Hematopoietic multipotent progenitor cell (in vitro differentiated cells): ENCODE measurements at regions not wholly inside any gene's neighbourhood (a gene's known extent, or its start where the extent isn't known, plus 50 kb on each side); places are given as distances from the start of the nearest gene placed in this dataset.
"Not testable (repeated sequence)": the region's sequence is repeated elsewhere in the genome, so short reads cannot be mapped to it uniquely, and the experiment has no call there.

Source experiments
- DNase-seq, 3 donors: peaks; one replicate each; pipeline ENCODE4 v3.0.0-alpha.2; 2011 to 2015; ENCODE audit warnings: low read depth in 2 of 3, low spot score in 2 of 3

DNA sequence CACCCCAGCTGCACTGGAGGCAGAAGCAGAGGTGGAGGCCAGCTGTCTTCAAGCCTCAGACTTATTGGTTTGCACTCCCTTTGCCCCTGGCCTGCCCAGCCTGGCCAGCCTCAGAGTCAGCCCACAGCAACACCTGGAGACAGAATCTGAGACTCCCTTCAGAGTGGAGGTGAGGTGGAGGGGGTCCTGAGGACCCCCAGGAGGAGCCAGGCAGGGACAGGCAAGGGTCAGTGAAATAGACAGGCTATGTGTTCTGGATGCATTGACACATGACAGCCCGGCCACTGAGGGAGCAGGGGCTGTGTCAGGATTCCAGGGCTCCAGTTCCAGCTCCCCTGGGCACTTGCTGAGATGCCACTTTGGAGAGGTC is 309.7 kb downstream of the MYCN start:
- DNase-seq, result no peak

DNA sequence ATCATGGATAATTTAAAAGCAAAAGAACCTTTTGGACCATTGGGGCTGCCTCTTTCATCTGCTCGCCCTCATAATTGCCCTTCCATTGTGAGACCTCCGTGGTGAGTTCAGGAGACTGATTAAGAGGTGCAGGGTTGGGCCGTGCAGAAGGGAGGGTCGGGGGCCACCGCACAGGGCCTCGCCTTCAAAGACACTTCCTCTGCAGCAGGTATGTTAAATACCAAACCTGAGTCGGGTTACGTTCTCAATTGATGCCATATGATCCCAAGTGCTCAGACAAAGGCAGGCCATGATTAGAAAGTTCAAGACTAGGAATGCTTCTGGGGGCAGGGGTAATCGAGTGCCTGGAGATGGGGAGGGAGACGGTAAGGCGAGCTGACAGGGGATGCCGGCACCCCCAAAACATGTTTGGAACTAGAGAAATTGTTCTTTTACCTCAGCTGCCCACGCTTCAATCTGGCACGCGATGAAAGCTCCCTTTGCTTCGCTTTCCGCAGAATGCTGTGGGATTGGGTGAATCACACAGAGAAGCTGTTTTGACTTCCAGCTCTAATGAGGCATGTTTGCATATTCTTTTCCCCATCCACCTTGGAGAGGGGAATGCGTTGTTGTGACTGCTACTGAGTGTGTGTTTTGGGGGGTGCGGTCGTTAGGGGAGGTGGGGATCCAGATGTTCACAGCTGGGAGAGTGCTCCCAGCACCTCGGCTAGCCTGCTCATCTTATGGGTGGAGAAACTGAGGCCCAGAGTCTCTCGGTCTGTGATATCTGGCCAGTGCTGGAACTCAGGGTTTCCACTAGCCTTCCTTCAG is 309.1 kb downstream of the MYCN start:
- DNase-seq, result no peak

DNA sequence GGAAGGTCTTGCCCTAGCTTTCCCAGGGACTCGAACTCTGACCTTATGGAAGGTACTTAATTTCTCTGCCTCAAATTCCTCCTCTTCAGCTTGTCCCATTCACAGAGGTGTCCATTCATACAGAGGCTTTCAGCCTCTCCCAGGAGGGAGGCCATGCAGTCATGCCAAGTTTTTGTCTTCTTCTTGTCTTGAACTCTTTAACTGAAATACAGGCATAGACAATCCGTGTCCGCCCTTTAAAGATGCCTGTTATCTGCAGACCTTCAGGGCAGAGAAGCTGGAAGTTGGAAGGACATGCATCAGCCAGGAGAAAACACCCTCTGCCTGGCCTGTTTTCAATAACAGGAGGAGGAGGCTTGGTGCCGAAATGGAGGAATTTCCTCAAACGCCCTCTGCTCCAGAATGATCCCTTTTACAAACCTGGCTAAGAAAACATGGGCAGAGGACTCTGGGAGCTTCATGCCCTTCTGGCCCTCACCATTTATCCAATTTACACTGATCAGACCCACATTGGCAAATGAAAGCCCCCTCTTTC is 308.3 kb downstream of the MYCN start:
- no peak for DNase-seq

DNA sequence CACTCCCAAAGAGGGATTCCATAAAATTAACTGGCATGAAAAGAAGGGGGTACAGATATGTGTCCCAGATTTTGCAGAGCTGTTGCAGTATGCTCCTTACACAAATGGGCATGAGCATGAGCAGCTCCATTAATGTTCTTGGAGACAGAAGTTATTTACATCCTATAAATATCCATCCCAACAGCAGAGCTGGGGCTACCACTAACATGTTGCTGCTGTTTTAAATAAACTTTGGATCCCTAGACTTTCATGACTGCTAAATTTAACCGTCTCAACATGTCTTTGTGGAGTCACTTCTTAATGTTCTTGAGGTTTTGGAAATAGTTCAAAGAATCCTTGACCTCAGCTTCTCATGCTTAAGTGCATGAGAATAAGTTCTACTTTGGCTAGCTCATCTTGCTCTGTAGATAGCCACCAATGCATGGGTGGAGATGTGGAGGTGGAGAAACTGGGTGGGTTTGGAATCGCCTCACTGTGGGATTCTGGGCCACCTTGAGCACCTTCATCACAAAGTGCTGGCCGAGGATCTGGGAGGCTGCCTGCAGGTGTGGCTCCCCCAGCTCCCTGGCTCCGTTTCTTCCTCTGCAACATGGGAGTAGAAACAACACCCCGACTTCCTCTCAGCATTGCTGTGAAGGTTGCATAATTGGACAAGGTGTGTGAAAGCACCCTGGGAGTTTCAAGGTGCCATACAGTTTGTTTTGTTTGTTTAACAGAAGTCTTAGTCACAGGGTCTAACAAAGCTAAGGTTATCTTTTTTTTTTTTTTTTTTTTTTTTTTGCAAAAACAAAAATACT is 307.2 kb downstream of the MYCN start:
- DNase-seq, result no peak

DNA sequence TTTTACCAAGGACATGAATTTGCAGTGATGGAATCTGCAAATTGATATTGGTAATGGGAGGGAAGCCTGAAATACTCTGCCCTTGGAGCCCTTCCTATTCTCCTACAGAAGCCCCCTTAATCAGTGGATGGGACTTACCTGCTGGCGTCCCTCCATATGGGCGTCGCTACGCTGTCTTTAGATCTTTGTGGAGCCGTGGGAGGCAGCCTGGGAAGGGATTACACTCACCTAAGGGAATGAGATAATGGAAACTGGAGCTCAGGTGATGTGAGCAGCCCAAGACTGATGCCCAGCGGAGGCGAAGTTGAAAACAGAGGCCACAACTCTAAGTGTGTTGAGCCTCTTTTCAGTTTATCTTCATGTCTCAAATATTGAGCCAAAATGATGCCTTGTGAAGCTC is 306.6 kb downstream of the MYCN start:
- DNase-seq, result no peak

DNA sequence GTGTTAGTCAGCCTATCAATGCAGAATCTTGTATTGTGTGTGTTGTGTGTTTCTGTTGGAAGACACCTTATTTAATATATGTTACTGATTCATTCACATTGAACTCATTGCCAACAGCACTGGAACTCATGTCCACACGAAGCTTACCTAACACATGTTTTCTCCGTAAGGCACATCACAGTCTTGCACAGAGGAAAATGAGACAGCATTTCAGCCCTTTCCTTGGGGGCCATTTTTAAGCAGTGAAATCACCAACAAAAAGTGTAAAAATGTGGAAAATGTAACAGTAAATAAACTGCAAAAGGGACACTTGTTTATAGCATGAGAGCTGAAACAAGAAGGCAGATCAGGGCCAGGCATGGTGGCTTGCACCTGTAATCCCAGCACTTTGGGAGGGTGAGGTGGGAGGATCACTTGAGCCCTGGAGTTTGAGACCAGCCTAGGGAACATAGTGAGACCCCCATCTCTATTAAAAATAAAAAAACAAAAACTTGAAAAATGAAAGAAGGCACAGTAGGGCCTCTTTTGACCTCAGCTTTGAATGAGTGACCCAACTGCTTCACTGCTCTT is 306.0 kb downstream of the MYCN start:
- DNase-seq, result no peak

DNA sequence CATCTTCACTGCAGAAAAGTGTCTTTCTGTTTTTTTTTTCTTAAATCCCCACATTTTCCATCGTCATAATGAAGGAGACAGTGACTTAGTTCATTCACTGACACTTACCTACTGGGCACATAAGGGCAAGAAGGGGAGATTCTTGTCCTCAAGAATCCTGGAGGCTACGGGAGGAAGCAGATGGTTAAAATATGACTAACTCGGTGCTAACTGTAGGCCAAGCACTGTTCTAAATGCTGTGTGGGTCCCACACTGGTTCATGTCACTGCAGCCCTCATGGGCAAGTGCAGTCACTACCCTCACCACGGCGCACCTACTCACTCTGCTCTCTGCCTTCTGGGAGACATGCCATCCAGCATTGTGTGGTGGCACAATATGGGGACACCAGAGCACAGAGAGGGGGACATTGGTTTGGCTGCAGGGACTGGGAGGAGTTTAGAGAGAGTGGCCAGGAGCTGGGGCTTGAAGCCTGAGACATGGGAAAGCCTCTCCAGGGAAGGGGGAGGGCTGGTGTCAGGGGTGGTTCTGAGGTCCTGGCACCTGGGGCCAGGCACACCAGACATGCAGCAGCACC is 305.2 kb downstream of the MYCN start:
- DNase-seq, result no peak

DNA sequence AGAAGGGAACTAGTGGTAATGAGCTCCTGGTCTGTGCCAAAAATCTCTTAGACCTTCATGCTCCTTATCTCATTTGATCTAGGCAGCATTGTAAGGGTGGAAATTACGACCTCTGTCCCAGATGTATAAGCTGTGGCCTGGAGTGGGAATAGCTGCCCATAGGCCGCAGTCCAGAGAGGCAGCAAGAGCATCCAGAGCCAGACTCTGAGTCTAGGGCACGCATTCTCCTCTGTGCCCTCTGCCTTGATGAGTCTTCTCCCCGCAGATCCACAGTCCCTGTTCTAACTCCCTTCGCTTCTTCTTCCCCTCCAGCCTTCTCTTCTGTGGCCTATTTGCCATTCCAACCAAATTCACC is 304.6 kb downstream of the MYCN start:
- no peak for DNase-seq

DNA sequence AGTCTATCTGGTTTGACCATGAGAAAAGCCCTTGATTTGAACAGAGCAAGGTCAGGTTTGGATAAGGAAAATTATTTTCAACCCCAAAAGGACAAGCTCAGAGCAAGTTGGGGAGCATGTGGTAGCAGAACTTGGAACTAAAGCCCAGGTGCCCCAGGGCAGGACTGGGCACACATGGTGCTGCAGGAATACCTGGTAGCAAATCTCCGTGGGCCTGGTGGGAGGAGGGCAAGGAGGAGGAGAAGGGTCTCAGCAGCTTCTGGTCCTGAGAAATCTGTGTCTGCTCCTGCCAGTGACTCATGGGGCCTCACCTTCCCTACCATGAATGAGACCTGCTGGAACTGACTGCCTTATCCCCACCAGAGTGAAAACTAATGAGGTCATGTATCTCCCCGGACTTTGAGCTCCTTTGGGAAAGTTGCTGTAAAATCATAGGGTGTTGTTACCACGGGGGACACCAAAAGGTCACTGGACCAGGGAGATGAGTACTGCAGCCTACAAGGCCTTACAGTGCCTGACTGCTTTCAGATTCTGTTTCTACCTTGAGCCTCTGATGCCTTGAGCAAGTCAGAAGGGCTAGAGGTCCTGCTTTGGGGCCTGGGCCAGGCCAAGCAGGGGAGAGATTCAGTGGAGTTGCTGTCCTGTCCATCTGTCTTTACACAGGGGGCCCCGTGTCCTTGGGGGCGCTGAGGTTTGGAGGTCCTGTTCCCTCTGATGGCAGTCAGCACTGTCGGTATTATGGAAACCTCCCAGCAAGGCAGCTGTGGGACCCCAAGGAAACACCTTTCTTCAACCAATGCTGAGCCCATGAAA is 304.0 kb downstream of the MYCN start:
- no peak for DNase-seq

DNA sequence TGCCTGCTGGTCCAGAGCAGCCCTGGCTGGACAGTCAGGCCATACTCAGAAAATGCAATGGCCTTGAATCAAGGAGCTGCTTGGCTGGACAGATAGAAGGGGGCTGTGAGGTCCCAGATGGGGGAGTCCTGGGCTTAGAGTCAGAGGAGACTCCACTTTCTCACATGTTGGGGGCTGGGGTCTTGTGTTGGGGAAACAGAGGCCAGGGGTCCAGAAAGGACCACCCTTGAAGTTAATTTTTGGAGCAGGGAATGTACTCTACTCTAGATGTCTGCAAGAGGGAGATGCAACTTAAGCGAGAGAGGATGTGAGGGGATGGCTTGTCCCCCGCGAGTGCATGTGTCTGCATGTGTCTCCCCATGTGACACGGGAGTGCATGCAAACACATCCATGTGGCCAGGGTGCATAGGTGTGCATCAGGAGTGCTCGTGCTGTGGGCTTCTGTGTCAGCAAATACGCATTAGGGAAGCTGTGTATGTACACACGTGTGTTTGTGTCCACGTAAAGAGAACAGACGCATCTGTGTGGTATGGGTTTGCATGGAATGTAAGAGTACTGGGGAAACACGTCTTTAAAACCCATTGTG is 303.2 kb downstream of the MYCN start:
- no peak for DNase-seq

DNA sequence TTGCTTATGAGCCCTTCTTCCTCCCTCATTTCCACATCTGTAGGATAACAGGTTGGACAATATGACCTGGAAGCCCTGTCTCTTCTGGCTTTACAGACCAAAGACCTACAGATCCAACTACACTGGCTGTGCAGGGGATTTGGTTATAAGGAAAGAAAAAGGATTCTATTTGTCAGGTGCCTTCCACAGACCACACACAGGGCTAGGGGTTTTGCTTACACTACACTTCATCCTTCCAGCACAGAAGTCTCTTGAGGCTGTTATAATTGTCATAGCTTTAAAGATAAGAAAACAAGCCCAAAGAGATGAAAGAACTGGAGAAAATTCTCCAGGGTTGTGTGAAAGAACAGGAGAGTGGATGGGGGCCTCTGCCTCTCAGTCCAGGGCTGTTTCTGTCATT is 302.6 kb downstream of the MYCN start:
- DNase-seq, result no peak

DNA sequence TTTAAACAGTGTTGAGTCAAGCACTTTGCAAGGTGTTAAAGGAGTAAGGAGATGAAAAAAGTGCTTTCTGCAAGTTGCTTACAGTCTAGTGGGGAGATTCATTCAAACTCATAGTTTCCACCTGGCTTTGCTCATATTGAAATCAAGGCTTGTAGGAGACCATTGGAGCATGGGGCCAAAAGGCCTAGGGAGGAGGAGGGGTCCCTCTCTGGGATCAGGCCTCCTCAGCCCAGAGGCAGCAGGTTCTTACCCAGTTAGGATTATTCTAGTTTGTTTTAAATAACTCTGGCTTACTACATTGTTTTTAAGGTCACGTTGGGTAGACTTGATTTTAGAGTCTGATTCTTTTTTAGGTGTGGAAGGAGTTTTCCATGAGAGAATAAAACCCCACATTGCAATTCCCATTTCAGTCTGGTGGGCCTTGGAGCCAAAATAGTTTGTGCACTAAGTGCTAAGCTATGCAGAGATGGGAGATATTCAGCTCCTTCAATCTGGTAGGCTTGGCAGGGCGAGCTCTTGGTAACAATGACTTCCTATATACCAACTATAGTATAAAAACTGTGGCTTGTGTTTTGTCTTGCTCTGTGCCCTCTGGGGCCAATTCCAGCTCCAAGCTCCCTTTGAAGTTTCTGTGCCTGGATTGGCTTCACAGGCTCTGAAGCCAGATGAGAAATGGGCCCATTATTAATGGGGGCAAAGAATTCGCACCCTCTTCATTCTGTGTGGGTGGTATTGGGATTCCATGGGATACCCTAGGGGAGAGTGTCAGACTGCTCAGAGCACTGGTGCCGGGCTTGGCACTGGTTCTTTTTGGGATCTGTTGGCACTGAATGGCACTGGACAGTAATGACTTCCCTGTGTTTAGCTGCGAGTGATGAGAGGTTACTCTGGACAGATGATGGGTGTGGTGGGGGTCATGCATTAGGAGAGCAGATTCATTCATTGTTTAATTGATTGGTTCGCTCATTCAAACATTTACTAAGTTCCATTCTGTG is 301.1 kb downstream of the MYCN start:
- DNase-seq, result no peak

DNA sequence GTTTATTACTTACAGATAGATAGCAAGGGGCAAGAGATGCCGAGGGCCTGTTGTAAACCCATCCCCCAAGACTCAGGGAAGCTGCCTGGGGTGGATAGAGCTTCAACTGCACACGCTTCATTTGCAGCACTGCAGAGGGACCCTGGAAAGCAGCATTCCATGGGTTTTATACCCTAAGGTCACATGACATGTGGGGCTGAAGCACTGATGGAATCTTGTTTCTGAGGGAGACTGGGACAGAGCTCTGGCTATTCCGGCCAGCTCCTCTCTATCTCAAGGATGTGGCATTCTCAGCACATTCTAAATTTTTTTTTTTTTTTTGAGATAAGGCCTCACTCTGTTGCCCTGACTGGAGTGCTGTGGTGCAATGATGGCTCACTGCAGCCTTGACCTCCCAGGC is 300.1 kb downstream of the MYCN start:
- no peak for DNase-seq

DNA sequence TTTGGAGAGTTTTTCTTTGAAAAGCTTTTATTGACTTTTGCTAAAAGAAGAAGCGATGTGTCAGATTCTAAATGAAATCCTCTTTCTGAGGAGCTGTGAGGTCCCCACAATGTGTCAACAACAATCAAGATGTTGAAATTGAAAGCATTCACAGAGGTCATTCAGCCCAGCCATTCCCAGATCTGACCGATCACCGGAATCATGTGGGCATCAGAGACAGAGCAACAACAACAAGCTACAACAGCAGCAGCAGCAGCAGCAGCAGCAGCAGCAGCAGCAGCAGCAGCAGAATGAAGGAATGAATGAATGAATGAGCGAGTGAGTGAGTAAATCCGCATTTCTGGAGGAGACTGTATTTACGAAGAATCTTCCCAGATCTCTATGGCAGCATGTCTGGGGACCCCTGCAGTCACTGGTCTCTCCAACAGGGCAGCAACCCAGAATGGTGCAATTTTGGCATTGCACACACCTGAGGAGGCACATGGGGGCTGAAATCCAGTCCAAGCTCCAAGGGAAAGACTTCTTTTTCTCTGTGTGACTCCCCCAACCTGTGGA is 299.0 kb downstream of the MYCN start:
- DNase-seq, result no peak

DNA sequence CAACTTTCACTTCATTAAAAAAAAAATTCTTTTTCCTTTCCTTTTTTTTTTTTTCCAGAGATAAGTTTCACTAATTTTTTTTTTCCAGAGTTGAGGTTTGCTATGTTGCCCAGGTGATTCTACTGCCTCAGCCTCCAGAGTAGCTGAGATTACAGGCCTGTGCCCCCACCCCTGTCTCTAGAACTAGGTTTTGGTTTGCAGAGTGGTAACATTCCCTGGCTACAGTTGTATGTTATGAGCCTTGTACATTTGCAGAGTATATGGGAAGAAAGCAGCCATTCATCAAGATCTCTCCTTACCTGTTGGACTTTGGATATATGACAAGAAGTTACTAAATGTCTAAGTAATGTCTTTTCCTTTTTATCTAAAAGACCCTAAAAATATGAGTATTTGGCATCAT is 298.4 kb downstream of the MYCN start:
- no peak for DNase-seq

DNA sequence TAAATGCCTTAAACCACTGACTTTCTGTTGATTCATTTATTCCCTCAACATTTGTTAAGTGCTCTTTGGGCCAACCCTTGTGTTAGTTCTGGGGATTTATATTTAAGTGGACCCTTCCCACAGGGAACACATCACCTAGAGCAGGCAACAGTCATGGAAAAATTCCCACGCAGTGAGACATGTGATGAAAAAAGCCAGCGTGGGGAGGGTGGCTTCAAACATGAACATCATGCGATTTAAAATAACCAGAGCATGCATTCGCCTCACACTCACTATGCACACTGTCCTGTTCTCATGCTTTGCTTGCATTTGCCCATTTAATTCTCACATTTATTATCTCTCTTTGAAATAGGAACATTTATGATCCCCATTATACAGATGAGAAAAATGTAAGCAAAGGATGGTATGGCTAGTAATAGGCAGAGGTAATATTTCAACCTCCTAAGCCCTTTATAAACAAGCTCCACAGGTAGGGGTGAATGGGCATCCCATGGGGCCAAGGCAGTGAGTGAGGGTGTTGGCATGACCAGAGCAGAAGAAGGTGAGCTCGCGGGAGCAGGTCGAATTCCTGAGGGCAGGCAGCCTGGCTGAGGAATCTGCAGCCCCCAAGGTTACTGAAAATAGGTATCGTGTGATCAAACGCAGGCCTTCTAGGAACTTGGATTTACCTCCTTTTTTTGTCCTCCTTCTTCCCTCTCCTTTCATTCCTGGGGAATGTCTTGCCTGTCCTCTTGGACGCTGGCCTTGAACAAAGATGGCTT is 297.8 kb downstream of the MYCN start:
- DNase-seq, result no peak

DNA sequence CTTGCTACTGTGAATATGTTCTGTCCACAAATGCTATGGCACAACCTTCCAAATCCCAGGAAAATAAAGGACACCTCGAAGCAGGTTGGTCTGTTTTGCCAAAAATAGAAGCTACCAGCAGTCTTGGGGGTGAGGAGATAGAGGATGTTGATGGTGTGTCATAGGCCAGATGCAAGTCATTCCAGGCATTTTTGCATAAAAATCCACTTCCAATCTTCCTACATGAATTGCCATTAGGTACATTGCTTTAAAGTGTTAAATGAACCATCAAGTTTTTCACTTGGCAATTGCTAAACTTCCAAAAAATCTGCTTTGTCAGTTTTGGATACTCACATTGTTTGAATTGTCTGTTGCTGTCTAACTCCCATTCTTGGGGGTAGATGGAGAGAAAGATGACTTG is 295.4 kb downstream of the MYCN start:
- DNase-seq, result no peak

DNA sequence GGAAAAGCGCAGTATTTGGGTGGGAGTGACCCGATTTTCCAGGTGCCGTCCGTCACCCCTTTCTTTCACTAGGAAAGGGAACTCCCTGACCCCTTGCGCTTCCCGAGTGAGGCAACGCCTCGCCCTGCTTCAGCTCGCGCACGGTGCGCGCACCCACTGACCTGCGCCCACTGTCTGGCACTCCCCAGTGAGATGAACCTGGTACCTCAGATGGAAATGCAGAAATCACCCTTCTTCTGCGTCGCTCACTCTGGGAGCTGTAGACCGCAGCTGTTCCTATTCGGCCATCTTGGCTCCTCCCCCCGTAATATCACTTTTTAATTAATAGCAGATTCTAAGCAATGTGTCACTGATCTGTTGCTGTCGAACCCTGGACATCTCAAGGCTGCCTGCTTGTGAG is 294.9 kb downstream of the MYCN start:
- DNase-seq, result not testable (repeated sequence)
